RPMI7951 (cell line): ENCODE measurements at regions not wholly inside any gene's neighbourhood (a gene's known extent, or its start where the extent isn't known, plus 50 kb on each side); places are given as distances from the start of the nearest gene placed in this dataset.
"Not testable (repeated sequence)": the region's sequence is repeated elsewhere in the genome, so short reads cannot be mapped to it uniquely, and the experiment has no call there.

Experiments used
- DNase-seq: peaks from one replicate; pipeline ENCODE4 v3.0.0-alpha.2; 2012; ENCODE audit warnings: low read depth

DNA sequence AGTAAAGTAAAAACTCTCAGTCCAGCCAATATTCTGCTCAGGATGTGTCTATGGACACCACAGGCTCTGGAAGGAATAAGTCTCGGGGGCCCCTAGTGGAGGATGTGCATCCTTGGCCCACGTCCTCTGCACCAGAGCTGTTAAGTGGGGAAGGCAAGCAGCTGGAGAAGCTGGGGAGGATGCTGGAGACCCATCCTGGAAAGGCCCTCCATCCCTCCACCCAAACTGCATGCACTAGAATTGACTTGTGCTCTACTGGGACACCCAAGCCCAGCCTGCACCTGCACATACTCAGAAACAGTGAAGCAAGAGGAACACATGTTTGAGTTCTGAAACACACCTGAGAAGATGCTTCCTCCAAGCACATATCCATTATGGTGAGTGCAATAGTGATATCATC is 307.8 kb downstream of the TSHZ3 start:
- no peak for DNase-seq

DNA sequence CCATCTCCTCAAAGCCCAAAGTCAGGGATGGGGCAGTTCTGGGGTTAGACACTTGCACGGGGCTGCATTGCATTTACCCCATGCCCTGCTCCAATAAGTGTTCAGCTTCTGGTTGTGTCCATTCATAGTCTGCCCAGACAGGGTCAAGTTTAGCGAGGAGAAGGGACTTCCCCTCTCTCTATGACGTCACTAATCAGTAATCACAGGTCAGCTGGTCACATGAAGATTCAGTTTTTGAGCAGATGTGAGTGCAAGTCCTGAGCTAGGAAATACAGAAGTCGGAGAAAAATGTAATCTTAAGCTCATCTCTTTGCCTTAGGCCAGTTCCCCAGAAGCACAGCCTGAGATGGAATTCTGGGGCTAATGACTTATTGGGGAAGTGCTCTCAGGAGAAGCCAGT is 310.1 kb downstream of the TSHZ3 start:
- DNase-seq: no peak

GRCh38 chr19:31037286-31037980 is 311.8 kb downstream of the TSHZ3 start:
- DNase-seq: no peak

DNA sequence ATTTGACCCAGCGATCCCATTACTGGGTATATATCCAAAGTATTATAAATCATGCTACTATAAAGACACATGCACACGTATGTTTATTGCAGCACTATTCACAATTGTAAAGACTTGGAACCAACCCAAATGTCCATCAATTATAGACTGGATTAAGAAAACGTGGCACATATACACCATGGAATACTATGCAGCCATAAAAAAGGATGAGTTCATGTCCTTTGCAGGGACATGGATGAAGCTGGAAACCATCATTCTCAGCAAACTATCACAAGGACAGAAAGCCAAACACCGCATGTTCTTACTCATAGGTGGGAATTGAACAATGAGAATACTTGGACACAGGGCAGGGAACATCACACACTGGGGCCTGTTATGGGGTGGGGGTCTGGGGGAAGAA is 317.8 kb downstream of the TSHZ3 start:
- not testable (repeated sequence) for DNase-seq

GRCh38 chr19:31023038-31023437 is 326.2 kb downstream of the TSHZ3 start:
- no peak for DNase-seq

DNA sequence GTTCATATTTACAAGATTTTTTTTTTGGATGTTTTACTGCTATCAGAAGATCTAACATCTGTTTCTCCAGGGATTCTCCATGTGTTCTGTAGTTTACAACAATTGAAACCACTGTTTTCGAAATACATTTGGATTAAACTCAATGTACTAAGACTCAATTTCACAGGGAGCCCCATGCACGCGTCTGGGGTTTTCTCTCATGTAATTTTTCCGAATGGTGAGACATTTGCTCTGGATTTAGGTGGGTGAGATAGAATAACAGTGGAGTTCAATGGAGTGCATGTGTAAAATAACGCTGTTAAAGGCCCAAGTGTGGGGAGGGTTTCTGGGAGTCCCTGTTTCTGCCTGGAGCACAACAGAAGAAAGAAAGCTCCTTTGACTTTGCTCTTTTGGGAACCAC is 330.3 kb downstream of the TSHZ3 start:
- no peak for DNase-seq

DNA sequence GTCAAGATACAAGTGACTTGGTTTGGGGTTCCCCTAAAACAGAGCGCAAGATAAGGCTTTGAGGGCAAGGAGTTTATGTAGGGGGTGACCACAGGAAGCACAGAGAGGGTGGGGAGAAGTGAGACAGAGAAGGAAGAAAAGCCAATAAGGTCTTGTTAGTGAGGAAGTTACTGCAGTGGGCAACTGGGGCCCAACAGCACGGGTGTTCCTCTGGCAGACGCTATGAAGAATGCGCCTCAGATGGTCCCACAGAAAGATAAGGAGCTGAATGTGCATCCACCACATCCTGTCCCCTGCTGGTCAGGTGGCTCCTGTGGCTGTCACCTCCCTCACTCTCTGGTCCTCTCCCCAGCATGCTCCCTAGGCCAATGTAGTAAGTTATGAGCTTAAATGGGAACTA is 333.5 kb downstream of the TSHZ3 start:
- DNase-seq: no peak

DNA sequence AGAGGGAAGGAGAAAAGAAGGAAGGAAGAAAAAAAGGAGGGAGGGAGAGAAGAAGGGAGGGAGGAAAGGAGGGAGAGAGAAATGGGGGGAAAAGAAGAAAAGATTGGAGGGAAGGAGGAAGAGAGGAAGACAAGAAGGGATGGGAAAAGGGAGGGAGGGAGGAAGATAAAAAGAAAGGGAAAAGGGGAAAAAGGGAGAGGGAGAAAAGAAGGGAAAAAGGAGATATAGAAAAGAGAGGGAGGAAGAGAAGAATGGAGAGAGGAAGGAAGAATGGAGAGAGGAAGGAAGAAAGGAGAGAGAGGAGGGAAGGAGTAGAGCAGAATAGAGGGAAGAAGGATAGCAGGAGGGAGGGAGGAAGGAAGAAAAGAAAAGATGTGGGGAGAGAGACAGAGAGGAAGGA is 334.6 kb downstream of the TSHZ3 start:
- no peak for DNase-seq

DNA sequence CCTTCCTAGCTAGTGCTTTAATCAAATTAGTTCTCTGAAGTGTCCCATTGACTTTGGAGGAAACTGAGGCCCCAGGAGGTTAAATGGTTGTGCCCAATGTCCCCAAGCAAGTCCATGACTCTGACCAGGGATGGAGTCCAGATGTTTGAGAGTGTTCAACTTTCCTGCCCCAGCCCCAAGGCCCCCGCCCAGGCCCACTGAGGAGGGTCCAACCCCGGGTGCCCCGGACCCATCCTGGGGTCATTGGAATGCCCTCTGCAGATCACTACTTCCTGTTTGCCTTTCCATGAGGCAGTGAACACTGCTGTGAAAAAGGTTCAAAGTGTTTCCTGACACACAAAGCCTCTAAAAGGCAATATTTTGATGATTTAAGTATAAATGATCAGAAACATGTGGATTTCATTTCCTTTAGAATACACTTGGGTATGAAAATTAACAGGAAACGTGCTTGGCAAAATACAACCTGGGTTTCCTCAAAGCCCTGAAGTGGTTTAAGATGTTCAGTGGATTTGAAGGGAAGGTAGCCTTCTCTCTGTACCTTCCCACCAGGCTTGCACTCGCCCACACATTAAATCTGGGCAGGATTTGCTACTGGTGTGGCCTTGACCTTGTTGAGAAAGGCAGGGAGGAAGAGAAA is 335.7 kb downstream of the TSHZ3 start:
- no peak for DNase-seq

DNA sequence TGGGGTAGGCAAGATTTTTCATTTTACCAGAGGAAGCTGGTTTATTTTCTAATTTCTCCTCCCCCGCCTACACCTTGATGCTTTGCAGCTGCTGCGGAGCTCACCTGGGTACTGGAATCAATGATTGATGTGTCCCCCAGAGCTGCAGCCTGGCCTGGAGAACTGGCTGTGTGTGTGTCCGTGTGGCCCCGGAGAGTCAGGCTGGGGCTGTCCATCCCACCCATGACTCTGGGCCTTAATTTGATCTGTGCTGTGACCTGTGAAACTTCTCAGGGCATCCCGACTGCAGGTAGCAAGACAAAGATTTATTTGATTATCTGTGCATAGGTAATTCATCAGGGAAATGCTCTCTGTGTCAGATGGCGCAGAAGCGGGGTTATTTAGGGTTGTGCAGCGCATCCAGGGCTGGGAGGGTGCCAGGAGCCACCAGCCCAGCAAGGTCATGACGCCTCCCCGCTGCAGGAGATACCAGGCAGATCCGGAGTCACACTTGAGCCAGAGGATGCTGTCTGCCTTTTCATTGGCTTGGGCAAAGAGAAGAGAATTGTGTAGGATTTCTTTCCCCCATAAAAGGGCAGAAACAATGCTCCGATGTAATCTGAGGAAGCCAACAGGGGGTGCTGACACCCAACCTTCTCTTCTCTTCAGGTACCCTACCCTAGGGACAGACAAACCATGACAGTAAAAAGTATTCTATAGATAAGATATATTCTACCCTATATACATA is 346.6 kb downstream of the TSHZ3 start:
- no peak for DNase-seq

DNA sequence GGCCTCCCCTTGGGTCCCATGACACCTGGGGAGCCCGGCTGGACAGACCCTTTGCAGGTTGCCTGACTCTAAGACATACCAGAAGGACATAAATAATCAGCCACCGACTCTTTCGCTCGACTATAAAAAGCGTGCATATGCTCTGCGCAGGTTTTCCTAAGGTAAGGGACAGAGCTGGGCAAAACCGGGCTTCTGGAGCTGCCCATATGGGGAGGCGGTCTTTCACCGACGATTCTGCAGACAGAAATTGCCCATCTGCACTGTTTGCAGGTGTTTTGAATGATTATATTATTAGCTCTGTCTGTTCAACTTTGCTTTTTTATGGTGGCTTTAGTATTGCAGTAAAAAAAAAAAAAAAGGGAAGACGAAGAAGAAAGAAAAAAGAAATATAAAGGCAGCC is 347.2 kb downstream of the TSHZ3 start:
- no peak for DNase-seq

- no peak for DNase-seq
These were observed 348.3 kb downstream of the TSHZ3 start for GRCh38 chr19:31000913-31001312.

- no peak for DNase-seq
These were observed 349.5 kb downstream of the TSHZ3 start for GRCh38 chr19:30999726-31000125.

- DNase-seq: no peak
These were observed 352.0 kb downstream of the TSHZ3 start for GRCh38 chr19:30997222-30997621.

DNA sequence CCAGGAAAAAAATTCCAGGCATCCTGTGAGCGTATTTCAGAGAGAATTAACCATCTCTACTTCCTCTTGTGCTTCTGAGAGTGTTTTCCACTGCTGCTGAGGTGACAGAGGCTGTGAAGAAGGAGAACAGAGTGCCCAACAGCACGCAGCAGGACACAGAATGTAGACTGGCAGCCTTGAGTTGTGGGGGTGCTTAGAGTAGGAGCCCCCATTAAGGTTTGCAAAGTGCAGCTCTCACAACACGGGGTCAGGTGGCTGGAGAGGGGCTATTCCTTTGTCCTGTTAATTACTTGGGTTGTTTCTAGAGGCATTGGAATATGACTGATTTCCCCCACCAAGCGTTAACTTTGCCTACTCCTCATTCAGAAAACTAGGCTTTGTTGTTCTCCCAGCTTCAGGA is 370.6 kb downstream of the TSHZ3 start:
- no peak for DNase-seq

DNA sequence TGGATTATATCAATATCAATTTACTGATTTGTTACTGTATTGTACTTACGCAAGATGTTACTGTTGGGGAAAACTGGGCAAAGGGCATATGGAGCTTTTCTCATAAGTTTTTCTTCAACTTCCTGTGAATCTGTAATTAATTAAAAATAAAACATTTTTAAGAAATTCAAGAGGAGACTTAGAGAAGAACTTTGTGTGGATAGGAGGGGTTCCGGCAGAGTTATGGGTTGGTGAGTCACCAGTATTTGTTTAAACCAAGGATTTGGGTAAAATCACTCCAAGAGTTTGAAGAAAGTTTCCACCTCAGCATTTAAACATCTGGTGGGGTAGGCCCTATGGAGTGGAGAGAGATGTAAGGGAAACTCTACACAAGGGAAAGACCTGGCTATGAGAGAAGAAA is 379.6 kb downstream of the TSHZ3 start:
- DNase-seq: no peak

- DNase-seq: no peak
These were observed 380.3 kb downstream of the TSHZ3 start for GRCh38 chr19:30968841-30969399.

- DNase-seq: peak; percentile 47
These were observed 381.0 kb downstream of the TSHZ3 start for GRCh38 chr19:30968210-30968609.

DNA sequence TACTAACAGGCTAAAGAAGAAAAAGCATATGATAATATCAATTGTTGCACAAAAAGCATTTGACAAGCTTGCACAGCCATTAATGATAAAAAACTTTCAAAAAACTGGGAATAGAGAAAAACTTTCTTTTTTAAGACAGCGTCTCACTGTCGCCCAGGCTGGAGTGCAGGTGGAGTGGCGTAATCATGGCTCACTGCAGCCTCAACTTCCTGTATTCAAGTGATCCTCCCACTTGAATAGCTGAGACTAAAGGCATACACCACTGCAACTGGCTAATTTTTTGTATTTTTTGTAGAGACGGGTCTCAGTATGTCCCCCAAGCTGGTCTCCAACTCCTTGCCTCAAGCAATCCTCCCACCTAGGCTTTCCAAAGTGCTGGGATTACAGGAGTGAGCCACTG is 382.8 kb downstream of the TSHZ3 start:
- no peak for DNase-seq

DNA sequence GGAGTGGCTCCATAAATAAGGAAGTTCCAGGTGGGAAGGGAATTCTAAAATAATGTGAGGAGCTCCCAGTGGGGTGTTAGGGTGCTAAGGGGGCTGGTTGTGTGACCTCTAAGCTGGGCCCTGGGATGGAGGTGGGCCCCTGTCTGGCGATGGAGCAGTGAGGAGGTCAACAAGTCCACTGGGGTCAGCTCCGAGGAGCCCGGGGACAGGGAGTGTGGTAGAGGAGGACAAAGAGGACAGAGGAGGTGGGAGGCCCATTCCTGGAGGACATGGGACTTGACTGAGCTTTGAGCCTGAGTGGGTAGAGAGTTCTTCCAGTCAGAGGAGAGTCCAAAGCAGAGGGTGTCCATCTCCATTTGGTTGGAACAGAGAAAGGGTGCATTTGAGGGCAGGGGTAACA is 390.2 kb downstream of the TSHZ3 start:
- no peak for DNase-seq

DNA sequence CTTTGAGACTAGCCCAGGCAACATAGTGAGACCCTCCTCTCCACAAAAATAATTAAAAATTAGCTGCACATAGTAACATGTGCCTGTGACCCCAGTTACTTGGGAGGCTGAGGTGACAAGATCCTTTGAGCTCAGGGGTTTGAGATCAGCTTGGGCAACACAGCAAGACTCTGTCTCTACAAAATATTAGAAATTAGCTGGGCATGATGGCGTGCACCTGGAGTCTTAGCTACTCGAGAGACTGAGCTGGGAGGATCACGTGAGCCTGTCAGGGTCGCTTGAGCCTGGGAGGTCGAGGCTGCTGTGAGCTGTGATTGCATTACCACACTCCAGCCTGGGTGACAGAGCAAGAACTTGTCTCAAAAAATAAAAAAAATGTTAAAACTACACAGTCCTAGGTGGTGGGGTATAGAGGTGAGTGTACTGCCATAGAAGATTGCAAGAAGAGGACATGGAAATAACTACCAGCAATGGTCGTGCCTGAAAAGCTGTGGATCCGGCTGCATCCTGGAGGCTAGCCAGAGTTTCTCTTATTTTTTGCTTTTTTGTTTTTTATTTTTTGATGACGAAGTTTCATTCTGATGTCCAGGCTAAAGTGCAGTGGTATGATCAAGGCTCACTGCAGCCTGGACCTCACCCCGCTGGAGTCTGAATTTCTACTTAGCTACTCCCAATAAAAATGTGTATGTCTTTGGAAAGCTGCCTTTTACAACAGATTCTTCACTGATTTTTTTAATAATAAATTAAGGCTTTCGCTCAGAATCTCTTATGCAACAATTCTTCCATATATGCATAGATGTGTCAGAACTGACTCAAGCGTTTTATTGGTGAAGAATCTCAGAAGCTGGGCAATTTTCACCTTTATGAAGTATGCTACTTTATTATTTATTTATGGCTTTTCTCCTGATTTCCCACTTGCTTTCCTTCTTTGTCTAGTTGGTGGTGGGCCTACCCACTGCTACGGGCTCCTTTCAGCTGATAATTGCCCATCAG is 393.8 kb downstream of the TSHZ3 start:
- DNase-seq: no peak
